SK-N-SH (cell line): ENCODE measurements at regions not wholly inside any gene's neighbourhood (a gene's known extent, or its start where the extent isn't known, plus 50 kb on each side); places are given as distances from the start of the nearest gene placed in this dataset.

ENCODE experiments used
- FOXM1 ChIP-seq: IDR thresholded peaks from 2 replicates; pipeline ENCODE4 v1.4.0; 2012; ENCODE audit warnings: low read depth, mild to moderate bottlenecking
- TEAD4 ChIP-seq: IDR thresholded peaks from 2 replicates; pipeline ENCODE4 v1.4.0; 2012; ENCODE audit warnings: mild to moderate bottlenecking, borderline replicate concordance; ENCODE audit not compliant: insufficient read depth

DNA sequence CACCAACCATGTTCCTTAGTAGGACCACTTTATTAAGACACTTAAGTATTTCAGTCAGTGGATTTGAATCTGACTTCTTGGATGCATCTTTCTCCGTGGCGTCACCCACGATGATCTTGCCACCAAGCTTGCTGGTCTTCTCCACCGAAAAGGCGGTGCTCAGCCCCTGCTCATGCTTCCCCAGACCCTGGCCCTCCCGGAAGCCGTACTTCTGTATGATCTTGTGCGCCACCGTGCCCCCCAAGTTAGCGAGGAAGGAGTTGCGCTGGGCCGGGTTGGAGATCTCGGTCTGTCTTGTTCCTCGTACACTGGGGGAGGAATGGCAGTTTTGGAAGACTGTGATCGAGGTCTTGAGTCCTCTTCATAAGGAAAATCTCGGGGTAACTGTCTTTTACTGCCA, 213.4 kb upstream of the NANOGP8 start:
- TF ChIP-seq FOXM1 (no peak), TEAD4 (no peak)
